HG03442 (cell line): ENCODE measurements at regions not wholly inside any gene's neighbourhood (a gene's known extent, or its start where the extent isn't known, plus 50 kb on each side); places are given as distances from the start of the nearest gene placed in this dataset.
"Not testable (repeated sequence)": the region's sequence is repeated elsewhere in the genome, so short reads cannot be mapped to it uniquely, and the experiment has no call there.

Experiments
- ATAC-seq: cut with Tn5 transposase; IDR thresholded peaks from one replicate; pipeline ENCODE4 v1.9.1; 2021; ENCODE audit warnings: mild to moderate bottlenecking, moderate library complexity; ENCODE audit not compliant: unreplicated experiment

DNA sequence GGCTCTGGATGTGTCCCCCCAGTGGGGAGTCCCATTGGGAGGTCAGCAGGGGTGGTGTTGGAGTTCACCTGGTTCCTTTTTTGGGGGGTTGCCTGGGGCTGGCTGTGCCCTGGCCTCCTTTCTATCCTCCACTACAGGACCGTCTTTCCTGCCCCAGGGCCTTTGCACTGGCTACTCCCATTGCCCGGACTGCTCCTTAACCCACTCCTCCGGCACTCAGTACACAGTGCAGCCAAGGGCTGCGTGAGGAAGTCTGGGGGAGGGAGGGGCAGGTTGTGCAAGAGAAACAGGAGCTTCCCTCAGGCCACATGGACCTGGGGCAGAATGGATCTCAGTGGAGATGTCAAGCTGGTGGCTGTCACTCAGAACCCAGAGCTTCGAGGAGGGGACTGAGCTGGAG lies 429.3 kb upstream of the SULF2 start:
- ATAC-seq = no peak

DNA sequence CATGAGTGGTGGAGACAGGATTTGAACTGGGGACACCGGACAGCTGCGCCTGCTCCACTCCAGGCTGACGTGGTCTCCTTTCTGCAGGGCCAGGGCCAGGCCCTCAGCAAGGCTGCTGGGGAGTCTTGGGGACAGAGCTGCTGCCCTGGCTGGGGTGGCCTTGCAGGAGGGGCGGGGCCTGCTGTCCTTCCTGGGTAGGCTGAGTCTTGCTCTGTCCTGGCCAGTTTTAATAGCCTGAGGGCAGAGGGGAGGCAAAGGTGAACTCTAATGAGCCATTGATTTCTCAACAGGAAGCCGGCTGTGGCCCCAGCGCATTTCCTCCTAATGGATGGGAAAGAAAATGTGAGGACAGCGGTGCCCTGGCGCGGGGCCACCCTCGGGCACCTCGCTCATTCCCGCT lies 428.4 kb upstream of the SULF2 start:
- not testable (repeated sequence) for ATAC-seq

DNA sequence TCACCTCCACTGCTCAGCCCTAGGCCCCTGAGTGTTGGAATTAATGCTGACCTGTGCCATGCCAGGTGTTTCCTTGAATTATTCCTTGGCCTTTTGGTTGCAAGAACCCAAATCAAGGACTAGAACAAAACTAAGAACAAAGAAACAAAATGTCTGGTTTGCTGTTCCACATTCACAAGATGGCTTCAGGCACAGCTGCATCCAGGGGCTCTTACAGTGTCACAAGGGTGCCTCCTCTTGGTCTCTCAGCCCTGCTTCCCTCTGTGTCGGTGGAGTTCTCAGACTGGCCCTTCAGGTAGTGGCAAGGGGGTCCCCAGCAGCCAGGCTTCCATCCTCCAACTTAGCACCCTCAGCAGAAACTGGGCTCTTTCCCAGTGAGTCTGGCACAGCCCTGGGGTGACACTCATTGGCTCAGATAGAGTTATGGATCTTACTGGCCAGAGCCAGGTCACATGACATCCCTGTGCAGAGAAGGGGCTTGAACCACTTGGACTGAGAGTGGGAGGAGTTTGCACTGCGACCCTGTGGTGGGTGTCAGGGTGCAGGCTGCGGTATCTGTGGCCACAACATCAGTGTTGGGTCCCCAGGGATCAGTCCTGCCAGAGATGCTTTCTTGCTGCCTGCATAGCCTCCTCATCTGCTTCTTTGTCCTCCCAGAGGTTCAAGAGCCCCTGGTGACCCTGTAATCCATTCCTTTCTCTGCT lies 427.7 kb upstream of the SULF2 start:
- no peak for ATAC-seq

GRCh38 chr20:48211847-48212246 lies 426.6 kb upstream of the SULF2 start:
- ATAC-seq = no peak

GRCh38 chr20:48211238-48211637 lies 426.0 kb upstream of the SULF2 start:
- ATAC-seq = no peak

DNA sequence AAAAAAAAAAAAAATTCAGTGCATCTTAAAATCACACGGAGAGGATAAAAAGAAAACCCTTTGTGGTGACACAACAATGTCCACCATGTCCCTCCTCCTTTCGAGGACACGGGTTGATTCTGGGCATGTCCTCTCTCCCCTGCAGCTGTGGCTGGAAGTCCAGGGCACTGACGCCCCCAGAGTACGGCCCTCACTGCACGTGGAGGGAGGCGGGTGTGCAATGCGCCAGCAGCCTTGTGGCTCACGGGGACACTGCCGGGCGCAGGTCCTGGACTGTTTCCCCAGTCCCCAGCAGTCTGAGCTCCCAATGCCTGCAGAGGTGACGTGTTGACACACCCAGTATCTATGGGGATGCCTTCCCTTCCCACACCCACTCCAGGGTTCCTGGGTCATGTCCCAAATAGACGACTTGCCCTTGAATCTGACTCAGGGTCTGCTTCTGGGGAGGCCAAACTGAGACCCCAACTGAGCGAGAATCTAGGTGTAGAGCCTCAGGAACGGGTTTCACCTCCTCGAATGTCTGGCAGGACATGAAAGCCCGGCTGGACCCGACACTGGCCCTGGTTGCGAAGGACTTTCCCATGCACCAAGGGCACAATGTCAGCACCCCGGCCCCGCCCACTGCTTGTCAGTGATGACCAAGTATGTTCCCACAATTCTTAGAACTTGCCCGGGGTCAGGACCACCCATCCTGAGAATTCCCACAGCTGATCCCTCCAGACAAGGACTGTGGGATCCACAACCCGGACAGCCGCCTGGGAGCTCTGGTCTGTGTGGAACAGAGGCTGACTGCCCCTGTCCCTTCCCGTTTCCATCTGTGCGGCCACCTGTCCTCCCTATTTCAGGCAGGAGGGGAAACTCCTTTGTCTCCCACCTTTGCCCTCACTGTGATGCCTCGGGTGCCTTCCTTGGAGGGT lies 425.1 kb upstream of the SULF2 start:
- ATAC-seq = no peak

DNA sequence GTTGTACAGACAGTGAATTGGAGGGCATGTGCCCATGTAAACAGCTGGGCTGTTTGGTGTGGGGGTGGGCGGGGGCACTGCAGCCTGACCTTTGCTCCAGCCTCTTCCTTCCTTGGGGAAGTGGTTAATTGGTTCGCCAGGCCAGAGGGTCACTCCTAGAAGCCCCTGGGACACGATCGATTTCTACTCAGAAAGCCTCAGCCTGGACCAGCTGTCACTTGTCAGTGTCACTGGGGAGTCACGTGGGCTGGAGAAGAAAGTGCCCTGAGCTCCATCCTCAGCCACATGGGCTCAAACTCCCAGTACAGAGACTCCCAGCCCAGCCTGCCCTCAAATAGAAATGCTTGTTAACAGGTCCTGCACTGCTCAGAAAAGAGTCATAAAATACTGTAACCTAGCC lies 423.8 kb upstream of the SULF2 start:
- no peak for ATAC-seq

GRCh38 chr20:48208176-48208575 lies 422.9 kb upstream of the SULF2 start:
- ATAC-seq = no peak

- no peak for ATAC-seq
These were observed 422.2 kb upstream of the SULF2 start for GRCh38 chr20:48207505-48207904.

- no peak for ATAC-seq
These were observed 420.5 kb upstream of the SULF2 start for GRCh38 chr20:48205786-48206185.

GRCh38 chr20:48205281-48205782 lies 420.1 kb upstream of the SULF2 start:
- ATAC-seq = no peak

DNA sequence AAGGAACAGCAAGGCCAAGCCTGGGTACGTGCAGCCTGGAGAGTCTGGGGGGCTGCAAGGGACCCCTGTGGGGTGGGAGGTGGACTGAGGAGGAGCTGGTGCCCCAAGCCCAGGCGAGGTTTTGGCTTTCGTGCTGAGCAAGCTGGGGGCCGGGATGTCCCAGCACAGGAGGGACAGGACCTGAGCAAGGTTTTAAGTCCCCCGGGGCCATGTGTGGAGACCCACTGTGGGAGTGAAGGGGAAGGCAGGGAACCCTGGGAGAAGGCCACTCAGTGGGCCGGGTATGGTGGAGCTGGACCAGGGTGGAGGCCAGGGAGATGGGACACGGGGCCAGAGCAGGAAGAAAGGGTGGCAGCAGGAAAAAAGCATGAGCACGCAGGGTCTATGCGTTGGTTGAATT lies 419.2 kb upstream of the SULF2 start:
- no peak for ATAC-seq

- no peak for ATAC-seq
These were observed 418.0 kb upstream of the SULF2 start for GRCh38 chr20:48203252-48203651.

DNA sequence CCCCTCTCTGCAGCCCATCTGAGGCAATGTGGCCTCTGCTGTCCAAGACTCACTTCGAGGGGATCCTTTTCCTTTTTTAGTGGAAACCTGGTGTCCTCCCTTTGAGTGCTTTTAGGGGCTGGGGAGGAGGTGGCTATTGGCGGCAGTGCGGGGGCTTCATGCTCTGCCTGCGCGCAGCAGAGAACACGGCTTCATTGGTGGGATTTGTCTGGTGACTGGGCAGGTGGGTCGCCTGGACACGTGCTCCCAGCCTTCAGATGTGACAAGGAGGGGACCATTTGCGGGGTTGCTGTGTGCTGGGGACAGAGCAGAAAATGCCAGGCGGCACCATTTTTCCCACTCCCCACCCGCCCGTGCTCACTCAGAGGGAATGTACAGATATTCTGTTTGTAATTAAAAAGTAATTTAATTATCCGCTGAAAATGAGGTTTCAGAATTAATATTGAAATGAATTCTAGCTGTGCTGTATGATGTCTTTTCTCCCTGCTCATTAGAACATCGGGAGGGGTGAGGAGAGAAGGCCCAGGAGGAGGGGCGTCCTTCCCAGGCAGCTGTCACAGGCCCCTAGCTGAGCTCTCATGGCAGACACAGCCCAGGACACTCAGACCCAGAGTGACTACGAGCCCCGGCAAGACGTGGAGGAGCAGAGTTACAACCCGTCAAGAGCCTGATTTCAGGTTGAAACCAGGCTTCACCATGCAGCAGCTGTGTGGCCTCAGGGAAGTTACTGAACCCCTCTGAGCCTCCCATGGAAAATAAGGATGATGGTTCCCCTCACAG lies 417.2 kb upstream of the SULF2 start:
- ATAC-seq = no peak

DNA sequence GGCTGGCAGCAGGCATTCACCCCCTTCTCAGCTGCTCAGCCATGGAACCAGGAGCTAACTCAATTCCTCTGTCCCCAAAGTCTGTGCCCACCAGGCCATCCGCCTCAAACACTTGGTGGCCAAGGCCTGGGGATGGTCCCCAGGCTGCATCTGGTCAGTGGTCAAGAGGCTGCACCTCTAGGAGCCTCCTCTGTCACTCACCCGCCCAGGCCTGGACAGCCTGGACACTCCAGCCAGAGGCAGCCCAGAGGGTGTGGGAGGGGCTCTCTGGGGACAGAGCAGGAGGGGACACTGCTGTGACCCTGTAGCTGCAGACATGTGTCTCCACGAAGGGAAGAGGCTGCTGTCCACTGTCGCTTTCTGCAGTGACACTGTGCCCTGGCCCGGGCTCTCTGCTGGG lies 416.6 kb upstream of the SULF2 start:
- no peak for ATAC-seq

GRCh38 chr20:48201188-48201587 lies 415.9 kb upstream of the SULF2 start:
- no peak for ATAC-seq

DNA sequence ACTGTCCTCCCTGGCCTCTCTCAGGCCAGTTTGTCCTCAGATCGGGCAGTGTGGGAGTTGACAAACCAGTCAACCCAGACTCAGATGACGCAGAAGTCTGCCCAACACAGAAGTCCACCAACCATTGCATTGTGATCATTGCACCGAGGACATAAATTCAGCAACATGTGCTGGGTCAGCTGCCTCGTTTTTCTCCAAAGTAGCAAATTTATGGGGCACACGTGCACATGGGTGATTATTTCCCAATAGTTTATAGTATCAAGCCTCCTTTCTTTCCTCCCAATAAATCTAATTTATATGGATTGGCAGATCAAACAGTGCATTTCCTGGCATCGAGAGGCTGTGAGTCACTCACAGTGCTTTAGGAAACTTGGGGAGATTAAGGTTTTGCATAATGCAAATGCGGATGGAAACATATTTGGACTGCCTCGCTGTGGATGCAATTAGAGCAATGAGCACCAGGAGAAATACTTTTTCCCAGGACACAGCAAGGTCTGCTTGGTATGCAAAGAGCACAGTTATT lies 413.7 kb upstream of the SULF2 start:
- ATAC-seq = no peak

- no peak for ATAC-seq
These were observed 411.8 kb upstream of the SULF2 start for GRCh38 chr20:48197066-48197465.

- ATAC-seq = no peak
These were observed 411.2 kb upstream of the SULF2 start for GRCh38 chr20:48196486-48196885.

GRCh38 chr20:48196001-48196400 lies 410.7 kb upstream of the SULF2 start:
- ATAC-seq = no peak
